Kidney epithelial cell (primary cell): ENCODE measurements at regions not wholly inside any gene's neighbourhood (a gene's known extent, or its start where the extent isn't known, plus 50 kb on each side); places are given as distances from the start of the nearest gene placed in this dataset.

Experiments used
- DNase-seq: peaks from one replicate; pipeline ENCODE4 v3.0.0-alpha.2; 2010; ENCODE audit warnings: low read depth
- H3K27me3 ChIP-seq: 2 replicates; pipeline ENCODE4 v1.6.0; 2011; ENCODE audit warnings: low read length; ENCODE audit not compliant: control insufficient read depth, insufficient read depth
- H3K36me3 ChIP-seq: 2 replicates; pipeline ENCODE4 v1.5.1; 2011; ENCODE audit warnings: low read length; ENCODE audit not compliant: control insufficient read depth, insufficient read depth
- H3K4me3 ChIP-seq: 2 replicates; pipeline ENCODE4 v1.5.1; 2011; ENCODE audit warnings: low read depth, mild to moderate bottlenecking, control low read depth, low read length
- CTCF ChIP-seq: IDR thresholded peaks from 2 replicates; pipeline ENCODE4 v1.5.1; 2011; ENCODE audit warnings: mild to moderate bottlenecking, moderate library complexity, low read length, control low read depth, inconsistent platforms; ENCODE audit not compliant: insufficient read depth, poor library complexity, severe bottlenecking

GRCh38 chrX:34404386-34405070 lies 252.6 kb downstream of the TMEM47 start:
- TF ChIP-seq CTCF = no peak
- Histone ChIP-seq H3K36me3 (no peaks in the 10 kb centered on the region), H3K4me3 (no peak overlapping the region), H3K27me3 (no peaks in the 10 kb centered on the region)
- DNase-seq = no peak

GRCh38 chrX:34401411-34401810 lies 255.7 kb downstream of the TMEM47 start:
- no peak for DNase-seq
- Histone ChIP-seq H3K4me3 (no peak overlapping the region), H3K27me3 (no peaks in the 10 kb centered on the region), H3K36me3 (no peaks in the 10 kb centered on the region)
- no peak for TF ChIP-seq CTCF

GRCh38 chrX:34382416-34382815 lies 250.3 kb upstream of the FAM47A start:
- Histone ChIP-seq H3K4me3 (no peak overlapping the region), H3K27me3 (no peaks in the 10 kb centered on the region), H3K36me3 (no peaks in the 10 kb centered on the region)
- no peak for TF ChIP-seq CTCF
- DNase-seq = no peak

- H3K27me3 ChIP-seq = no peaks in the 10 kb centered on the region
- H3K36me3 ChIP-seq = no peaks in the 10 kb centered on the region
- no peak for DNase-seq
- no peak for TF ChIP-seq CTCF
- H3K4me3 ChIP-seq = no peak overlapping the region
These were observed 249.1 kb upstream of the FAM47A start for GRCh38 chrX:34381241-34381640.

GRCh38 chrX:34379891-34380290 lies 247.8 kb upstream of the FAM47A start:
- H3K27me3 ChIP-seq = no peaks in the 10 kb centered on the region
- TF ChIP-seq CTCF = no peak
- no peaks in the 10 kb centered on the region for H3K36me3 ChIP-seq
- no peak overlapping the region for H3K4me3 ChIP-seq
- DNase-seq = no peak

- H3K4me3 ChIP-seq = no peak overlapping the region
- no peaks in the 10 kb centered on the region for H3K36me3 ChIP-seq
- no peak for DNase-seq
- no peaks in the 10 kb centered on the region for H3K27me3 ChIP-seq
- no peak for TF ChIP-seq CTCF
These were observed 245.5 kb upstream of the FAM47A start for GRCh38 chrX:34377645-34378044.
